Smooth muscle cell (in vitro differentiated cells): ENCODE measurements at regions not wholly inside any gene's neighbourhood (a gene's known extent, or its start where the extent isn't known, plus 50 kb on each side); places are given as distances from the start of the nearest gene placed in this dataset.

Experiments used
- DNase-seq: peaks from one replicate; lab custom pipeline; 2025; ENCODE audit not compliant: unreplicated experiment; lab: John Stamatoyannopoulos, UW
- H2AFZ ChIP-seq: fragments of 200-600 bp; sonication (generic); 2 replicates; pipeline ENCODE4 v1.6.0; 2016; ENCODE audit warnings: antibody characterized with exemption, low read depth, mild to moderate bottlenecking
- H3F3A ChIP-seq: fragments of 200-600 bp; sonication (generic); 2 replicates; pipeline ENCODE4 v1.6.0; 2017; ENCODE audit warnings: antibody characterized with exemption, low read depth
- H3K27ac ChIP-seq: fragments of 200-600 bp; sonication (generic); 2 replicates; pipeline ENCODE4 v1.5.1; 2016; ENCODE audit warnings: low read depth, mild to moderate bottlenecking
- H3K27me3 ChIP-seq: fragments of 200-600 bp; sonication (generic); 2 replicates; pipeline ENCODE4 v1.6.1; 2016; ENCODE audit warnings: low read depth, mild to moderate bottlenecking
- H3K36me3 ChIP-seq: fragments of 200-600 bp; sonication (generic); 2 replicates; pipeline ENCODE4 v1.5.1; 2016; ENCODE audit warnings: low read depth
- H3K4me1 ChIP-seq: fragments of 200-600 bp; sonication (generic); 2 replicates; pipeline ENCODE4 v1.5.1; 2016; ENCODE audit warnings: low read depth
- H3K4me2 ChIP-seq: fragments of 200-600 bp; sonication (generic); 2 replicates; pipeline ENCODE4 v1.6.0; 2016; ENCODE audit warnings: mild to moderate bottlenecking
- H3K4me3 ChIP-seq: fragments of 200-600 bp; sonication (generic); 2 replicates; pipeline ENCODE4 v1.5.1; 2016; ENCODE audit warnings: mild to moderate bottlenecking
- H3K79me2 ChIP-seq: fragments of 200-600 bp; sonication (generic); 2 replicates; pipeline ENCODE4 v1.6.0; 2016; ENCODE audit warnings: low read depth, mild to moderate bottlenecking
- H3K9ac ChIP-seq: fragments of 200-600 bp; sonication (generic); 2 replicates; pipeline ENCODE4 v1.6.0; 2016; ENCODE audit warnings: low read depth
- H3K9me3 ChIP-seq: fragments of 200-600 bp; sonication (generic); replicated peaks from 2 replicates; pipeline ENCODE4 v1.5.1; 2016; ENCODE audit warnings: low read depth
- H4K20me1 ChIP-seq: fragments of 200-600 bp; sonication (generic); 2 replicates; pipeline ENCODE4 v1.6.0; 2016; ENCODE audit warnings: low read depth
- WGBS: methylation state at CpG from one replicate; pipeline ENCODE4 v1.1.7; 2016; ENCODE audit warnings: low lambda C conversion rate; 5-methylcytosine and 5-hydroxymethylcytosine counted together
- TF ChIP-seq, protein P1 (sequence below): fragments of 200-600 bp; sonication (generic); IDR thresholded peaks from 2 replicates; pipeline ENCODE4 v1.5.1; 2017; ENCODE audit warnings: borderline replicate concordance, mild to moderate bottlenecking, antibody characterized with exemption; ENCODE audit not compliant: insufficient read depth, poor library complexity, severe bottlenecking

DNA sequence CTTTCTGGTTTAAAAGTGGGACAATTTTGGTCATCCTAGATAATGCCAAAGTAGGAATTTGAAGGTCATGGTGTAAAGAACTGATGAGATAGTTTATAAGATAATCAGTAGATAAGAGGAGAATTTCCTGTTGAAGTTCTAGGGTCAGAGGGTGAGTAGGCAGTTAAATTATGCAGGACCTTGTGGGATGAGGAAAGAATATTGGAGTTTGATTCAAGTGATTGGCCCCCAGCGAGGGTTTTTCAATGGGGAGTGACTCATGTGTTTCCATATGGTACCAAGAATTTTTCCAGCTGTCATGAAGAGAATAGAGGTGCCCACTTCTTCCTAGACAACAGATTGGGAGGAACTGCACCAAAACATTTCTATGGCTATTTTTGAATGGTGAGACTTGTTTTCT, 940.2 kb upstream of the ZEB2 start:
- TF ChIP-seq, protein P1, sequence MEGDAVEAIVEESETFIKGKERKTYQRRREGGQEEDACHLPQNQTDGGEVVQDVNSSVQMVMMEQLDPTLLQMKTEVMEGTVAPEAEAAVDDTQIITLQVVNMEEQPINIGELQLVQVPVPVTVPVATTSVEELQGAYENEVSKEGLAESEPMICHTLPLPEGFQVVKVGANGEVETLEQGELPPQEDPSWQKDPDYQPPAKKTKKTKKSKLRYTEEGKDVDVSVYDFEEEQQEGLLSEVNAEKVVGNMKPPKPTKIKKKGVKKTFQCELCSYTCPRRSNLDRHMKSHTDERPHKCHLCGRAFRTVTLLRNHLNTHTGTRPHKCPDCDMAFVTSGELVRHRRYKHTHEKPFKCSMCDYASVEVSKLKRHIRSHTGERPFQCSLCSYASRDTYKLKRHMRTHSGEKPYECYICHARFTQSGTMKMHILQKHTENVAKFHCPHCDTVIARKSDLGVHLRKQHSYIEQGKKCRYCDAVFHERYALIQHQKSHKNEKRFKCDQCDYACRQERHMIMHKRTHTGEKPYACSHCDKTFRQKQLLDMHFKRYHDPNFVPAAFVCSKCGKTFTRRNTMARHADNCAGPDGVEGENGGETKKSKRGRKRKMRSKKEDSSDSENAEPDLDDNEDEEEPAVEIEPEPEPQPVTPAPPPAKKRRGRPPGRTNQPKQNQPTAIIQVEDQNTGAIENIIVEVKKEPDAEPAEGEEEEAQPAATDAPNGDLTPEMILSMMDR: no peak
- H3K9ac ChIP-seq: no peak overlapping the region
- no peak for DNase-seq
- H4K20me1 ChIP-seq: no peaks in the 10 kb centered on the region
- H3K4me1 ChIP-seq: no peaks in the 10 kb centered on the region
- H3K9me3 ChIP-seq: no peaks in the 10 kb centered on the region
- H3K36me3 ChIP-seq: no peaks in the 10 kb centered on the region
- no peak overlapping the region for H3K4me3 ChIP-seq
- no peak overlapping the region for H2AFZ ChIP-seq
- no peak overlapping the region for H3K27ac ChIP-seq
- no peaks in the 10 kb centered on the region for H3K79me2 ChIP-seq
- 62% methylated on average over 1 of the region's 1 CpG for WGBS
- no peaks in the 10 kb centered on the region for H3F3A ChIP-seq
- H3K27me3 ChIP-seq: no peaks in the 10 kb centered on the region
- H3K4me2 ChIP-seq: no peak overlapping the region

DNA sequence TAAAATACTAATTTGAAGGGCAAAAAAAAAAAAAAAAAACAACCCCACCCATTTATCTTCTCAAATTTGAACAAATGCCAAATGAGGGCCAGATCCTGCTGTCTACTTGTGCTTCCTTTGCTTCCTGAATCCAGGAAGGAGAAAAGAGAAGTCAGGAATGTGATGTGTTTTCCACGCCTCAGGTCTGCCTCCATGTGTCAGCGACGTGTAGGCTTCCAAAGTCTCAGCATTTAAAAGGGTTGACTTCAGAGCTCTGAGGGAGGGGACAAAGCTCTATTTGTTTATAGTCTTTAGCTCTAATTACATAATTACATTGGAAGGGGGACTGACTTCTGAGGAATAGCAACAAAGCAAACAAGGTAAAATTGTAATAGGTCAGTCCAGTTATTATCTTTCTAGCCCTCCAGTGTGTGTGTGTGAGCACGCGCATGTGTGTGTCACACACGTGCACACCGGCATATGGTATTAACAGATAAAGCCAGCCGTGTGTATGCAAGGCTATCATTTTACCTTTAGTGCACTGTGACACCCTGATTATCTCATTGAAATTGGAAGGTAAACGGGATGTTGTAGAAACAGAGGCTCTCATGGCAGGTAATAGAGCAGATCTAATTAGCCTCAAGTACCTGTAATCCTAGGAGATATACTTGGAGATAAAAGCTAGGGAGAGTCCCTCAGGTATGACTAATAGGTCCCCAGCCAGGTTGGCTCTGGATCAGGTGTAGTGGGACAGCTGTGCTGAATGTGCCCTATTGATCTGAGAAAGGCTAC, 911.4 kb upstream of the ZEB2 start:
- no peak for DNase-seq

DNA sequence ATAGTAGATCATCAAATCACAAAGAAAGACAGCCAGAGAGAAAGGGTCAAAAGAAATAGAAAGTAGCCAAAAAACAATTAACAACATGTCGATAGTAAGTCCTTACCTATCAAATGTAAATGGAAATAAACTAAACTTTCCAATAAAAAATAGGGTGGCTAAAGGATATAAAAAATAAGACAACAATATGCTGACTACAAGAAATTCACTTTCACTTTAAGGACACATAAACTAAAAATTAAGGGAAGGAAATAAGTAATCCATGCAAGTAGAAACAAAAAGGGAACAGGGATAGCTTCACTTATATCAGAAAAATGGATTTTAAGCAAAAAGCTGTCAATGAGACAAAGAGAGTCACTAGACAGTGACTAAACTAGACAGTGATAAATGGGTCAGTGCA, 903.9 kb upstream of the ZEB2 start:
- Histone ChIP-seq H3K27me3 (no peaks in the 10 kb centered on the region), H3K79me2 (no peaks in the 10 kb centered on the region), H3K36me3 (peaks cover 3% of the 10 kb centered on the region), H3K9ac (no peak overlapping the region), H3K4me3 (no peak overlapping the region), H4K20me1 (no peaks in the 10 kb centered on the region), H3K27ac (no peak overlapping the region), H3K9me3 (peaks cover 9% of the 10 kb centered on the region), H2AFZ (no peak overlapping the region), H3K4me2 (no peak overlapping the region), H3F3A (no peaks in the 10 kb centered on the region), H3K4me1 (no peaks in the 10 kb centered on the region)
- WGBS: 87% methylated on average over 1 of the region's 1 CpG
- TF ChIP-seq, protein P1: no peak
- DNase-seq: no peak

More for the DNA sequence above, 911.4 kb upstream of the ZEB2 start:
- Histone ChIP-seq H3K4me1 (no peaks in the 10 kb centered on the region), H3K27me3 (no peaks in the 10 kb centered on the region), H2AFZ (no peak overlapping the region), H3K9me3 (no peaks in the 10 kb centered on the region), H3K27ac (no peak overlapping the region), H3K4me2 (no peak overlapping the region), H3F3A (no peaks in the 10 kb centered on the region), H3K4me3 (no peak overlapping the region), H3K36me3 (no peaks in the 10 kb centered on the region), H4K20me1 (no peaks in the 10 kb centered on the region), H3K79me2 (no peaks in the 10 kb centered on the region), H3K9ac (no peak overlapping the region)
- TF ChIP-seq, protein P1: no peak
- 65% methylated on average over 9 of the region's 9 CpGs for WGBS

DNA sequence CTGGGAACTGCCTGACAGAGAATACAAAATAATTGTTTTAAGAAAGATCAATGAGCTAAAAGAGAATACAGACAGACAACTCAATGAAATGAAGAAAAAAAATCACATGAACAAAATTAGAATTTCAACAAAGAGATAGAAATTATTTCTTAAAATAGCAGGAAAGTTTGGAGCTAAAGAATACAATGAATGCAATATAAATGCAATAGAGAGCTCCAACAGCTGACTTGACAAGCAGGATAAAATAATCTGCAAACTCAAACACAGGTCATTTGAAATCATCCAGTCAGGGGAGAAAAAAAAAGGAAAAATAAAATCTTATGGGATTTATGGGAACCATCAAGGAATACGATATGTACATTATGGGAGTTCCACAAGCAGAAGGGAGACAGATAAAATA, 902.7 kb upstream of the ZEB2 start:
- DNase-seq: no peak
- Histone ChIP-seq H3K36me3 (peaks cover 3% of the 10 kb centered on the region), H2AFZ (no peak overlapping the region), H3K27ac (no peak overlapping the region), H3K4me3 (no peak overlapping the region), H3K27me3 (no peaks in the 10 kb centered on the region), H3K9me3 (peaks cover 9% of the 10 kb centered on the region), H3K79me2 (no peaks in the 10 kb centered on the region), H4K20me1 (no peaks in the 10 kb centered on the region), H3K4me2 (no peak overlapping the region), H3F3A (no peaks in the 10 kb centered on the region), H3K4me1 (no peaks in the 10 kb centered on the region), H3K9ac (no peak overlapping the region)
- TF ChIP-seq, protein P1: no peak
- 84% methylated on average over 1 of the region's 1 CpG for WGBS
